ENCODE measurements at regions not wholly inside any gene's neighbourhood (a gene's known extent, or its start where the extent isn't known, plus 50 kb on each side); places are given as distances from the start of the nearest gene placed in this dataset.

- DNase-seq (ENCODE audit: extremely low spot score) = no peak
- ChIA-PET CTCF (interaction anchor here (0.6 to 1.2 kb wide), 2 partner anchors 8 to 90 kb away, joined by 3 to 4 read pairs; no protein-coding TSS in a partner anchor), POLR2A (no interaction called here)
- no peak for TF ChIP-seq BHLHE40 (IDR thresholded peaks at IDR 0.05; ENCODE audit: borderline replicate concordance)
- no peak for TF ChIP-seq SP1 (IDR thresholded peaks at IDR 0.05)
- no peak for TF ChIP-seq HDGF (IDR thresholded peaks at IDR 0.05; ENCODE audit: borderline replicate concordance)
- no peak for TF ChIP-seq CTBP1 (IDR thresholded peaks at IDR 0.05; ENCODE audit: borderline replicate concordance)
- TF ChIP-seq ZNF384 (IDR thresholded peaks at IDR 0.05) = no peak
- TF ChIP-seq PKNOX1 (IDR thresholded peaks at IDR 0.05) = no peak
- TF ChIP-seq NFRKB (IDR thresholded peaks at IDR 0.05) = no peak
- TF ChIP-seq TARDBP (IDR thresholded peaks at IDR 0.05) = no peak
- TF ChIP-seq FOXK2 (IDR thresholded peaks at IDR 0.05) = no peak
- TF ChIP-seq LEF1 (IDR thresholded peaks at IDR 0.05; ENCODE audit: borderline replicate concordance) = no peak
- no peak for TF ChIP-seq L3MBTL2 (conservative IDR thresholded peaks at IDR 0.05)
These were observed 92.2 kb downstream of the DDIT4L start for GRCh38 chr4:100098011-100098545.

- ChIA-PET CTCF (interaction anchor here (0.6 to 1.5 kb wide), 4 partner anchors 11 to 98 kb away, joined by 3 to 5 read pairs (median 4); no protein-coding TSS in a partner anchor), POLR2A (interaction anchor here (1.2 kb wide), 1 partner anchor 147 kb away, joined by 3 read pairs; no protein-coding TSS in a partner anchor)
- TF ChIP-seq LEF1 (IDR thresholded peaks at IDR 0.05; ENCODE audit: borderline replicate concordance) = no peak
- DNase-seq (ENCODE audit: extremely low spot score) = peak; percentile 61
These were observed 94.3 kb downstream of the DDIT4L start for GRCh38 chr4:100095729-100096595.

- peak; percentile 67 for DNase-seq (ENCODE audit: extremely low spot score)
- POLR2A ChIA-PET = interaction anchor here (0.8 kb wide), 1 partner anchor 105 kb away, joined by 3 read pairs; no protein-coding TSS in a partner anchor
- CTCF ChIA-PET = interaction anchor here (0.6 to 1.8 kb wide), 10 partner anchors 10 to 930 kb away, joined by 3 to 12 read pairs (median 3); no protein-coding TSS in a partner anchor
- TF ChIP-seq CTBP1 (IDR thresholded peaks at IDR 0.05; ENCODE audit: borderline replicate concordance) (no peak), TARDBP (IDR thresholded peaks at IDR 0.05) (no peak), ARNT (IDR thresholded peaks at IDR 0.05) (no peak), FOXK2 (IDR thresholded peaks at IDR 0.05) (no peak)
These were observed 97.0 kb downstream of the DDIT4L start for GRCh38 chr4:100093091-100093866.

- TF ChIP-seq FOXA1 (IDR thresholded peaks at IDR 0.05) (no peak), NFRKB (IDR thresholded peaks at IDR 0.05) (no peak), ZNF384 (IDR thresholded peaks at IDR 0.05) (no peak), SP1 (IDR thresholded peaks at IDR 0.05) (no peak), SUZ12 (IDR thresholded peaks at IDR 0.05) (no peak), TARDBP (IDR thresholded peaks at IDR 0.05) (no peak), CTBP1 (IDR thresholded peaks at IDR 0.05; ENCODE audit: borderline replicate concordance) (no peak), BHLHE40 (IDR thresholded peaks at IDR 0.05; ENCODE audit: borderline replicate concordance) (no peak)
- DNase-seq (ENCODE audit: extremely low spot score) = no peak
- ChIA-PET POLR2A (no interaction called here), CTCF (interaction anchor here (0.6 kb wide), 1 partner anchor 1262 kb away, joined by 4 read pairs; no protein-coding TSS in a partner anchor)
These were observed 102.5 kb downstream of the DDIT4L start for GRCh38 chr4:100087743-100088142.

GRCh38 chr4:100086766-100087431, 103.4 kb downstream of the DDIT4L start:
- ChIA-PET POLR2A (no interaction called here), CTCF (no interaction called here)
- DNase-seq (ENCODE audit: extremely low spot score) = no peak
- TF ChIP-seq FOXA1 (IDR thresholded peaks at IDR 0.05) (no peak), ZNF384 (IDR thresholded peaks at IDR 0.05) (no peak), FOXK2 (IDR thresholded peaks at IDR 0.05) (no peak), BHLHE40 (IDR thresholded peaks at IDR 0.05; ENCODE audit: borderline replicate concordance) (no peak), CTBP1 (IDR thresholded peaks at IDR 0.05; ENCODE audit: borderline replicate concordance) (no peak)

GRCh38 chr4:100084892-100085291, 105.4 kb downstream of the DDIT4L start:
- DNase-seq (ENCODE audit: extremely low spot score) = no peak
- TF ChIP-seq ZNF384 (IDR thresholded peaks at IDR 0.05) (no peak), SUZ12 (IDR thresholded peaks at IDR 0.05) (no peak), L3MBTL2 (conservative IDR thresholded peaks at IDR 0.05) (no peak), CTBP1 (IDR thresholded peaks at IDR 0.05; ENCODE audit: borderline replicate concordance) (no peak), LEF1 (IDR thresholded peaks at IDR 0.05; ENCODE audit: borderline replicate concordance) (no peak), ELF4 (IDR thresholded peaks at IDR 0.05) (no peak), SP1 (IDR thresholded peaks at IDR 0.05) (no peak), ARNT (IDR thresholded peaks at IDR 0.05) (no peak), HDGF (IDR thresholded peaks at IDR 0.05; ENCODE audit: borderline replicate concordance) (no peak), PKNOX1 (IDR thresholded peaks at IDR 0.05) (no peak), NFRKB (IDR thresholded peaks at IDR 0.05) (no peak), FOXK2 (IDR thresholded peaks at IDR 0.05) (no peak), FOXA1 (IDR thresholded peaks at IDR 0.05) (no peak), BHLHE40 (IDR thresholded peaks at IDR 0.05; ENCODE audit: borderline replicate concordance) (no peak), TARDBP (IDR thresholded peaks at IDR 0.05) (no peak), FOXM1 (IDR thresholded peaks at IDR 0.05; ENCODE audit: borderline replicate concordance) (no peak)
- CTCF ChIA-PET = no interaction called here
- POLR2A ChIA-PET = no interaction called here

Measured in HEK293T (cell line).